GM20000 (cell line): ENCODE measurements at regions not wholly inside any gene's neighbourhood (a gene's known extent, or its start where the extent isn't known, plus 50 kb on each side); places are given as distances from the start of the nearest gene placed in this dataset.

Experiments
- DNase-seq: peaks from one replicate; pipeline ENCODE4 v3.0.0; 2012; ENCODE audit warnings: low spot score
- CTCF ChIP-seq: IDR thresholded peaks from 2 replicates; pipeline ENCODE4 v1.5.1; 2012; ENCODE audit warnings: mild to moderate bottlenecking, control low read depth; ENCODE audit errors: extremely low read depth, missing control alignments

GRCh38 chr4:35723973-35724372, 520.3 kb downstream of the ARAP2 start:
- no peak for DNase-seq
- no peak for TF ChIP-seq CTCF

- TF ChIP-seq CTCF, result no peak
- DNase-seq, result no peak
Measured at GRCh38 chr4:35725131-35725530, 519.2 kb downstream of the ARAP2 start.

GRCh38 chr4:35730414-35730813, 513.9 kb downstream of the ARAP2 start:
- no peak for TF ChIP-seq CTCF
- DNase-seq, result no peak

GRCh38 chr4:35734381-35735098, 509.8 kb downstream of the ARAP2 start:
- TF ChIP-seq CTCF, result no peak
- DNase-seq, result no peak

- DNase-seq, result no peak
- TF ChIP-seq CTCF, result no peak
Measured at GRCh38 chr4:35739308-35739707, 505.0 kb downstream of the ARAP2 start.

GRCh38 chr4:35754047-35754446, 490.3 kb downstream of the ARAP2 start:
- no peak for DNase-seq
- no peak for TF ChIP-seq CTCF

- no peak for DNase-seq
- no peak for TF ChIP-seq CTCF
Measured at GRCh38 chr4:35757836-35758235, 486.5 kb downstream of the ARAP2 start.
